T-helper 9 cell (primary cell): ENCODE measurements at regions not wholly inside any gene's neighbourhood (a gene's known extent, or its start where the extent isn't known, plus 50 kb on each side); places are given as distances from the start of the nearest gene placed in this dataset.

Experiments
- DNase-seq: peaks from one replicate; pipeline ENCODE4 v3.0.0-alpha.2; 2020

DNA sequence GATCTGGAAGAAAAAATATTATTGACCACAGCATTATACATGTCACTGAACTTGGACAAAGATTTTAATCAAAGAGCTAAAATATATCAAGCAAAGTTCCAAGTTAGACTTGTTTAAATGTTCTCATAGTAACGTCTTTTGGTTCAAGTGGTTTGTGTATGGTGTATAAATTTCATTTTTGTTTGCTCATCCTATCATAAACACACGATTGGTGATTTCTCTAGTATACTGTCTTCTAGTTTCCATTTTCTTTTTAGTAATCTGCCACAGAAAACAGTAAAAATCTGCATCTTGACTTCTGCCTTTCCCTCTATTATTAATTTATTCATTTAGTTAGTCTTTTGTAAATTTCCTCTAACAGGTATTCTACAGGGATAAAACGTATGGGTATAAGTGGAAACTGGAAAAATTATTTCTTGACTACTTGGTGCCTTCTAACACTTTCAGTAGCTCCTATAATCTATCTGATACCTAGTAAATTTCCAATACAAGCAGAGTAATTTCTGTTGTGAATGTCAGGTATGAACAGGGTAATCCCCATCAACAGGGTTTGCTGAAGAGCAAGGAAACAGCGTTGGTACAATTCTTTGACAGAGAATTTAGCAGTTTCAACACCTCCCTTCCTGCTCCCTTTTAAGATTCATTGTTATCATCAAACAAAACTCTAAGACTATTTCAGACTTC is 268.0 kb downstream of the PTPRC start:
- DNase-seq, result no peak

DNA sequence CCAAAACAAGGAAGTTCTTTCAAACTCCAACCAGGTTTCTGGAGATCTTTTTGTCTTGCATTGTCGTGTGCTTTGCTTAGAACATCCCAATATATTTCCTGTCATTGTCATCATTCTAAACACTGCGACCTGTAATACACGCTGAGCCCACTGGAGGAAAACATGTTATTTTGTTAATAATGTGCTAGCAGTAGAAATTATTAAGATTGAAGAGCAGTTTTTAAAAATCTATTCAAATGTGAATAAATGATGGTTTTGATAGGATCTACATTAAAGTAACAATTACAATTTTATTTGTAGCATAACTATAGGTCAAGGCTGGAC is 268.5 kb downstream of the PTPRC start:
- no peak for DNase-seq

GRCh38 chr1:198908995-198909394 is 270.2 kb downstream of the PTPRC start:
- no peak for DNase-seq

DNA sequence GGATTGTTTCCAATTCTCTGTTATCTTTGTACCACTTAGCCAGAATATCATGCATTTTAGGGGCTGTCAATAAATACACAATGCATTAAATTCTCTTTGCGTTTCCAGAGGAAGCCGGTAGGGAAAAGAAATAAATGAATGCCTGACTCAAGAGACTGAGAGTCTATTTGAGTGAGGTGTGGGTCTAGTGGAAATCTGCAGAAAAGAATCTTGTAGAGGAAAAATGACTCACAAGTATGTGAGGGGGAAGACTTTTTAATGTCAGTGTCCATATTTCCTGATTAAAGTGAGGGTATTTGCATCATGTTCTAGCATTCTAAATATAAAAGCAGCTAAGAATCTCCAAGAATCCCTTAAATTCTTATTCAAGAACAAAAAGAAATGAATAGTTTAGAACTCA is 271.1 kb downstream of the PTPRC start:
- DNase-seq, result no peak

DNA sequence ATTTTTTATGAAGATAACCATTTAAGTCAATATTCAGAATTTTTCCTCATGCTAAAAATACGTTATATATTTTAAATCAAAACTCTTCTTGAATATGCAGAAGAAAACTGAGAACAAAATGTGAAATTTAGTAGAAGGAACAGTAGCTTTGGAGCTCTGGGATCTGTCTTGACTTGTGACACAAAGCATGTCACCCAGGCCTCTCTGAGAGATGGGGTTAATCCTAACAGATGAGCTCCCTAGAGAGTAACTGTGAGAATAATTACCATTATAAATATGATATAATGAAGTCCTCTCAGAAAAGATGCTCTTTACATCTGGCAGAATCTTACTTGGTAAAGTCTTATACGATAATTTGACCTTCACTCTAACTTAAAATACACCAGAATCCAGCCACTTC is 272.0 kb downstream of the PTPRC start:
- DNase-seq, result no peak

DNA sequence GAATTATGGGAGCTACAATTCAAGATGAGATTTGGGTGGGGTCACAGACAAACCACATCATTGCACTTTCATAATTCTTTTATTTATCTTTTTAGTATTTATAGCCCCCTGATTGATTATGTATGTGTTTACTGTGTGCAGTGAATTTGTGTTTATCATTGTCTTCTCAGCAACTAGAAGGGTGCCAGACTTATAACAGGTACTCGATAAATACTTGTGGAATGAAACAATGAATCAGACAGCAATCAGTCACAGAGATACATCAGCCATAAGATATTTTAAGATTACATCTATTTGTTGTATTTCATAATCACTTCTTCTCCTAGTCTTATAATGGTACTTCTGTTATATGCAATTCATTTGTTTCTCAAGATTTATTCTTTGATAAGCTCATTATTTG is 273.2 kb downstream of the PTPRC start:
- no peak for DNase-seq

- no peak for DNase-seq
These were observed 274.8 kb downstream of the PTPRC start for GRCh38 chr1:198913667-198914066.

- no peak for DNase-seq
These were observed 276.7 kb downstream of the PTPRC start for GRCh38 chr1:198915327-198916231.

DNA sequence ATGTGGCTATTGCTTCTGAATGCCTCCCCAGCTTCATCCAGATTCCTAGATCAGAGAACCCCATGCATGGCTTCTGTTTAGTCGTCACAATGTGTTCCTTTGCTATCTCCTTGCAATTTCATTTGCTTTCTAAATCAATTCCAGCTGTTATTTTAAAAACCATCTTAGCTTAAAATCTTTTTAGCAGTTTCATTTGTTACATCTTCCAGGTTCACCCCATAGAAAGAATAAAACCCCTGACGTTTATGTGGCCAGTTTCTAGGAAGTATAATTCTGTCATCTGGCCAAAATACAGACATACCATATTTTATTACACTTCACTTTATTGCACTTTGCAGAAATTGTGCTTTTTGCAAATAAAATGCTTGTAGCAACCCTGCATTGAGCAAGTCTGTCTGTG is 278.4 kb downstream of the PTPRC start:
- no peak for DNase-seq

DNA sequence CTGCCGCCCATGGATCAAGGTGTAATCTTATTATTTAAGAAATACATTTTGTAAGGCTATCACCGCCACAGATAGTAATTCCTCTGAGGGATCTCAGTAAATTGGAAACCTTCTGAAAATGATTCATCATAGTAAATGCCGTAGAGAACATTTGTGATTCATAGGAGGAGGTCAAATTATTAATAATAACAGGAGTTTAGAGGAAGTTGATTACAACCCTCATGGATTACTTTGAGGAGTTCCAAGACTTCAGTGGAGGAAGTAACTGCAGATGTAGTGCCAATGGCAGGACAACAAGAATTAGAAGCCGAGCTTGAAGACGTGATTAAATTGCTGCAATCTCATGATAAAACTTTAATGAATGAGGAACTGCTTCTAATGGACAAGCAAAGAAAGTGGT is 280.1 kb downstream of the PTPRC start:
- DNase-seq, result no peak

DNA sequence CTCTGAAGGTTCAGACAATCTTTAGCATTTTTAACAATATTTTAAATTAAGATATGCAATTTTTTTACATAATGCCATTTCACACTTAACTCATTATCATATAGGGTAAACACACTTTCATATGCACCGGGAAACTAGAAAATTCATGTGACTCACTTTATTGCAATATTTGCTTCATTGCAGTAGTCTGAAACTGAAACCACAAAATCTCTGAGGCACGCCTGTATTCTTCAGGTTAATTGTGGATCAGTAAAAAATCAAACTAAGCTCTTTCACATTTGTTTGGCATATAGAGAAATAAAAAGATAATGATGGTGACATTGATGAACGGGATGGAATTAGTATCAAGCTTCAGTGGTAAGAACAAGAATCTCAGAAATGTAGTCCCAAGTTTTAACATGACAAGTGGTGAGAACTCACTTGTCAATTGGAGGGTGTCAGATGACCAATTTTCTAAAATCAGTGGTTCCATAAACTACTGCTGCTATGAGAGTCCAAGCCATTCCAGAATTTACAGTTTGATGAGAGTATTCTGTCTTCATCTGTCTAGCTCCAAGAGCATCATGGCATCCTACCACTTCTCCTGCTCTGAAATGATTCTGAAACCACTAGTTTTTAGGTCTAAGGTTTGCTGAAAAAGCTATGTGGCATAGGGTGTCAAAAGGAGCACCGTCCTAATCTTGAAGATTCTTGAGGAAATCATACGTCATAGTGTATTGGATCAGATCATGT is 281.0 kb downstream of the PTPRC start:
- no peak for DNase-seq

GRCh38 chr1:198922638-198923430 is 284.0 kb downstream of the PTPRC start:
- DNase-seq, result no peak

DNA sequence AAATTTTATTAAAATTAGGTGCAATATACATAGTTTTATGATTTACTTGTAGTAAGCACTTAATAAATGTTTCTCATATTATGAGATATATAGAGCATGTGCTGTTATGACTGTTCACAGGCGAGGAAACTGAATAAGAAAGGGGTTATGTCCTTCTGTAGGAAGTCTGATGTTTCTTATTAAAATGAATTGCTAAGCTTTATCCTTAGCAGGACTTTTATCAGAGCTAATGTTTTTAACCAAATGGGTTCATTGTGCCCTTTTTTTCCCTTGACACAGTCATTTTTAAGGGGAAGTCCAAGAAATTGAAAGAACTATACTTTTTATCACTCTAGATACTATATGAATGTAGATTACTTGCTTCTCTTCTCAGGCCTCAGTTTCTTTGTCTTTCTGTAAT is 285.2 kb downstream of the PTPRC start:
- DNase-seq, result no peak

GRCh38 chr1:198925567-198925966 is 286.7 kb downstream of the PTPRC start:
- DNase-seq, result no peak

- no peak for DNase-seq
These were observed 288.3 kb downstream of the PTPRC start for GRCh38 chr1:198927129-198927528.

DNA sequence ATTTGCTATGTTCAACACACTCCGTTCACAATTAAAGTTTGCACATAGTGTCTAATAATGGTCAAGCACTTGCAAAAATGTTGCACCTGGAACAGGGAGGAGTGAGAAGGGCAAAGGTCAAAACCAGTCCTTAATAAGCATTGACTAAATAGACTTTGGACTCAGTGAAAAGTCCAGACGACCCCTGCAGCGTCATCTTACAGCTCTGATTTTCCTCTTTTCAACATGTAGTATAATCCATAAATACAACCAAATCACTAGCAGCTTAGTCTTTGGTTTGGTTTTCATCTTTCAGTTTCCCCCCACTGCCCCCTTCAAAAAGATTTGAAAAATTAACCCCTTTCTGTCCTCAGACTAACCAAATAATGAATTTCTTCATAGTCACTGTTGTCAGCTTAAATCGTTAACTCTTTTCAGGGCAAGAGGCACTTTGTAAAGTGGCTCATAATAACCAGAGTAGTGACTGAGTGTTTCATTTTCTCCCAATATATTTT is 290.3 kb downstream of the PTPRC start:
- DNase-seq, result no peak

GRCh38 chr1:198929961-198930599 is 291.2 kb downstream of the PTPRC start:
- no peak for DNase-seq

- DNase-seq, result no peak
These were observed 293.6 kb downstream of the PTPRC start for GRCh38 chr1:198932351-198932991.

- DNase-seq, result no peak
These were observed 294.8 kb downstream of the PTPRC start for GRCh38 chr1:198933515-198934222.

DNA sequence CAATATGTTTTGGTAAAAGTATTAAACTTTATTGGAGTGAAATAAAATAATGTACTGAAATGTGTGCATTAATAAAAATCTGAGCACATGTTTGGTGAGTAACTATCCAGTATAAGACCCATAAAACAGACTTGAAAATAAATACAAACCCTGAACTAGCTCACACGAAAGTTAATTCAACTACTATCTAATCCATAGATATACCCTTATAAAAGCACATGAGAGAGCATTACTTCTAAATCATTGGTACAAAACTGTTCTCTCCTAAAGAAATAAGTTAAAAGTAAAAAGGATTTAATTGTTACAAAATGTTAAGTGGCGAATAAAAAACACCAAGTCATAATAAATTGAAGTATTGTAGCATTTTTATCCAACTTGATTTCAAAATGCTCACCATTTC is 295.6 kb downstream of the PTPRC start:
- DNase-seq, result no peak

- peak; percentile 58 for DNase-seq
These were observed 296.1 kb downstream of the PTPRC start for GRCh38 chr1:198934901-198935305.
